ENCODE measurements at regions not wholly inside any gene's neighbourhood (a gene's known extent, or its start where the extent isn't known, plus 50 kb on each side); places are given as distances from the start of the nearest gene placed in this dataset.

GRCh38 chr3:72537448-72537847 is 310.8 kb downstream of the SHQ1 start:
- TF ChIP-seq, protein P1, sequence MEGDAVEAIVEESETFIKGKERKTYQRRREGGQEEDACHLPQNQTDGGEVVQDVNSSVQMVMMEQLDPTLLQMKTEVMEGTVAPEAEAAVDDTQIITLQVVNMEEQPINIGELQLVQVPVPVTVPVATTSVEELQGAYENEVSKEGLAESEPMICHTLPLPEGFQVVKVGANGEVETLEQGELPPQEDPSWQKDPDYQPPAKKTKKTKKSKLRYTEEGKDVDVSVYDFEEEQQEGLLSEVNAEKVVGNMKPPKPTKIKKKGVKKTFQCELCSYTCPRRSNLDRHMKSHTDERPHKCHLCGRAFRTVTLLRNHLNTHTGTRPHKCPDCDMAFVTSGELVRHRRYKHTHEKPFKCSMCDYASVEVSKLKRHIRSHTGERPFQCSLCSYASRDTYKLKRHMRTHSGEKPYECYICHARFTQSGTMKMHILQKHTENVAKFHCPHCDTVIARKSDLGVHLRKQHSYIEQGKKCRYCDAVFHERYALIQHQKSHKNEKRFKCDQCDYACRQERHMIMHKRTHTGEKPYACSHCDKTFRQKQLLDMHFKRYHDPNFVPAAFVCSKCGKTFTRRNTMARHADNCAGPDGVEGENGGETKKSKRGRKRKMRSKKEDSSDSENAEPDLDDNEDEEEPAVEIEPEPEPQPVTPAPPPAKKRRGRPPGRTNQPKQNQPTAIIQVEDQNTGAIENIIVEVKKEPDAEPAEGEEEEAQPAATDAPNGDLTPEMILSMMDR (IDR thresholded peaks at IDR 0.05) = no peak
- no peak for TF ChIP-seq POLR2AphosphoS5 (IDR thresholded peaks at IDR 0.05)
- TF ChIP-seq POLR2A (IDR thresholded peaks at IDR 0.05) = no peak

Measured in gastroesophageal sphincter (tissue), 3 donors.